A549 (cell line): ENCODE measurements at regions not wholly inside any gene's neighbourhood (a gene's known extent, or its start where the extent isn't known, plus 50 kb on each side); places are given as distances from the start of the nearest gene placed in this dataset.

ENCODE experiments used
- ATAC-seq, 2 experiments: fragments of 200-7000 bp in 1 of 2; fragments of >200 bp in 1 of 2; cut with Nextera tagmentation in 1 of 2; cut with Tn5 transposase in 1 of 2; 3 replicates each; pipeline versions ENCODE4 v1.8.0 to v1.9.1; 2018 to 2020; ENCODE audit warnings: mild to moderate bottlenecking in 1 of 2, moderate library complexity in 1 of 2
- CTCF ChIA-PET: fragments of 300-600 bp; sonication (Branson Sonifier 250); formaldehyde crosslinking; extraction: SDS; loops from one replicate; lab custom pipeline; 2021; ENCODE audit warnings: antibody characterized with exemption, inconsistent platforms; lab: Yijun Ruan, JAX
- POLR2A ChIA-PET: fragments of 350-600 bp; formaldehyde crosslinking; extraction: SDS; loops from one replicate; lab custom pipeline; 2021; ENCODE audit warnings: antibody characterized with exemption, inconsistent platforms; lab: Yijun Ruan, JAX
- DNase-seq, 2 experiments: peaks; one replicate each; pipeline versions ENCODE4 v3.0.0 to v3.0.0-alpha.2; 2011 to 2016; ENCODE audit warnings: low read depth in 1 of 2, low spot score in 1 of 2
- FAIRE-seq: peaks from 2 replicates; lab custom pipeline; 2011; peaks lifted over from hg19 to GRCh38; lab: Jason Lieb, UNC
- H3K27ac ChIP-seq, 2 experiments: fragments of >200 bp; sonication (Bioruptor Twin); formaldehyde crosslinking; 3 replicates each; pipeline ENCODE4 v1.5.1; 2016 to 2017
- H3K4me1 ChIP-seq: fragments of >200 bp; sonication (Bioruptor Twin); formaldehyde crosslinking; 3 replicates; pipeline ENCODE4 v1.6.1; 2016
- H3K4me2 ChIP-seq: fragments of >200 bp; sonication (Bioruptor Twin); formaldehyde crosslinking; 3 replicates; pipeline ENCODE4 v1.6.1; 2016
- H3K4me3 ChIP-seq: fragments of >200 bp; sonication (Bioruptor Twin); formaldehyde crosslinking; 3 replicates; pipeline ENCODE4 v1.5.1; 2016
- H3K9me3 ChIP-seq: fragments of >200 bp; sonication (Bioruptor Twin); formaldehyde crosslinking; 3 replicates; pipeline ENCODE4 v1.6.1; 2016
- EHF ChIP-seq: fragments of 250-450 bp; sonication (Bioruptor Pico); IDR thresholded peaks from 2 replicates; pipeline ENCODE4 v1.5.0; 2020; ENCODE audit warnings: mild to moderate bottlenecking
- ELK1 ChIP-seq: fragments of 150-350 bp; IDR thresholded peaks from 2 replicates; pipeline ENCODE4 v1.6.1; 2014; ENCODE audit warnings: low read depth, mild to moderate bottlenecking, low read length
- FOSL2 ChIP-seq, 2 experiments: fragments of 450-650 bp in 1 of 2; fragments of >200 bp in 1 of 2; sonication (Bioruptor Twin) in 1 of 2; formaldehyde crosslinking; IDR thresholded peaks; 2 replicates each; pipeline versions ENCODE4 v1.5.0 to v1.6.1; 2016 to 2020; ENCODE audit warnings: mild to moderate bottlenecking in 1 of 2, moderate library complexity in 1 of 2
- GATA3 ChIP-seq: IDR thresholded peaks from 2 replicates; pipeline ENCODE4 v1.6.1; 2012; ENCODE audit warnings: borderline replicate concordance
- HEYL ChIP-seq: fragments of 250-450 bp; sonication (Bioruptor Pico); IDR thresholded peaks from 2 replicates; pipeline ENCODE4 v1.8.0; 2021; ENCODE audit warnings: mild to moderate bottlenecking, moderate library complexity
- JUN ChIP-seq, 2 experiments: fragments of >200 bp; sonication (Bioruptor Twin); formaldehyde crosslinking; IDR thresholded peaks; 2 replicates in 1 of 2; 3 replicates in 1 of 2; pipeline ENCODE4 v1.6.1; 2016 to 2017
- KDM5A ChIP-seq: fragments of 200-600 bp; sonication (generic); IDR thresholded peaks from 2 replicates; pipeline ENCODE4 v1.6.1; 2016; ENCODE audit warnings: antibody characterized with exemption, mild to moderate bottlenecking
- MAX ChIP-seq: IDR thresholded peaks from 2 replicates; pipeline ENCODE4 v1.6.1; 2012
- NPAS2 ChIP-seq: fragments of 250-450 bp; sonication (Bioruptor Pico); IDR thresholded peaks from 2 replicates; pipeline ENCODE4 v1.8.0; 2022; ENCODE audit warnings: mild to moderate bottlenecking, moderate library complexity, borderline replicate concordance
- PHF8 ChIP-seq: fragments of 200-600 bp; sonication (generic); IDR thresholded peaks from 2 replicates; pipeline ENCODE4 v1.6.1; 2016; ENCODE audit warnings: low read depth, mild to moderate bottlenecking, antibody characterized with exemption, moderate library complexity, borderline replicate concordance
- POLR2A ChIP-seq: IDR thresholded peaks from 2 replicates; pipeline ENCODE4 v1.6.1; 2012; ENCODE audit warnings: mild to moderate bottlenecking, low read length
- RCOR1 ChIP-seq: fragments of 150-350 bp; IDR thresholded peaks from 2 replicates; pipeline ENCODE4 v1.6.1; 2014; ENCODE audit warnings: antibody characterized with exemption, low read length, low read depth
- RFX5 ChIP-seq: fragments of 450-650 bp; IDR thresholded peaks from 2 replicates; pipeline ENCODE4 v1.7.1; 2014; ENCODE audit warnings: antibody characterized with exemption, mild to moderate bottlenecking, moderate library complexity
- SMC3 ChIP-seq: fragments of >200 bp; sonication (Bioruptor Twin); formaldehyde crosslinking; IDR thresholded peaks from 3 replicates; pipeline ENCODE4 v1.6.1; 2018; ENCODE audit warnings: inconsistent platforms
- SREBF2 ChIP-seq: fragments of 450-650 bp; IDR thresholded peaks from 2 replicates; pipeline ENCODE4 v1.6.1; 2014; ENCODE audit warnings: mild to moderate bottlenecking, moderate library complexity
- TFCP2L1 ChIP-seq: fragments of 250-450 bp; sonication (Bioruptor Pico); IDR thresholded peaks from 2 replicates; pipeline ENCODE4 v1.5.0; 2021; ENCODE audit warnings: mild to moderate bottlenecking
- TP53 ChIP-seq: fragments of 250-450 bp; sonication (Bioruptor Pico); IDR thresholded peaks from 2 replicates; pipeline ENCODE4 v1.5.0; 2021; ENCODE audit warnings: mild to moderate bottlenecking, moderate library complexity
- ZC3H11A ChIP-seq: fragments of 450-650 bp; IDR thresholded peaks from 2 replicates; pipeline ENCODE4 v1.6.1; 2014; ENCODE audit warnings: antibody characterized with exemption, mild to moderate bottlenecking
- WGBS: methylation state at CpG from one replicate; pipeline ENCODE4 v1.1.6; 2017; ENCODE audit errors: missing lambda C conversion rate; 5-methylcytosine and 5-hydroxymethylcytosine counted together

- H3K4me3 ChIP-seq = no peak overlapping the region
- no peak for ATAC-seq
- FAIRE-seq = no peak
- no peak overlapping the region for H3K27ac ChIP-seq
- CTCF ChIA-PET = no interaction called here
- H3K4me2 ChIP-seq = no peak overlapping the region
- no peaks in the 10 kb centered on the region for H3K9me3 ChIP-seq
- WGBS = 19% methylated on average over 5 of the region's 5 CpGs
- DNase-seq = no peak
- no peak for TF ChIP-seq TFCP2L1 (CRISPR knock-in tag)
- no peak for TF ChIP-seq KDM5A
- POLR2A ChIA-PET = no interaction called here
- H3K4me1 ChIP-seq = no peaks in the 10 kb centered on the region
These were observed 144.6 kb upstream of the NFIA start for GRCh38 chr1:60937720-60938119.

- H3K4me3 ChIP-seq = no peak overlapping the region
- ATAC-seq (no peak), FAIRE-seq (no peak), DNase-seq (no peak)
- CTCF ChIA-PET = no interaction called here
- H3K4me2 ChIP-seq = no peak overlapping the region
- 34% methylated on average over 4 of the region's 4 CpGs for WGBS
- POLR2A ChIA-PET = interaction anchor here (0.6 kb wide), 1 partner anchor 96 kb away, joined by 4 read pairs; no protein-coding TSS in a partner anchor
- TF ChIP-seq RFX5 (no peak), RCOR1 (no peak), POLR2A (no peak), TFCP2L1 (CRISPR knock-in tag) (no peak), FOSL2 (IDR thresholded peaks at IDR 0.05) (no peak), FOSL2 (CRISPR knock-in tag; IDR thresholded peaks at IDR 0.05) (no peak), EHF (CRISPR knock-in tag) (no peak), PHF8 (no peak), HEYL (CRISPR knock-in tag) (no peak), ZC3H11A (no peak), SREBF2 (no peak)
- no peaks in the 10 kb centered on the region for H3K9me3 ChIP-seq
- H3K4me1 ChIP-seq = no peaks in the 10 kb centered on the region
- no peak overlapping the region for H3K27ac ChIP-seq
These were observed 145.6 kb upstream of the NFIA start for GRCh38 chr1:60936591-60937342.

GRCh38 chr1:60936163-60936562 is 146.2 kb upstream of the NFIA start:
- DNase-seq = no peak
- ATAC-seq = no peak
- POLR2A ChIA-PET = interaction anchor here (0.6 kb wide), 1 partner anchor 97 kb away, joined by 4 read pairs; no protein-coding TSS in a partner anchor
- no peak overlapping the region for H3K4me2 ChIP-seq
- TF ChIP-seq TP53 (CRISPR knock-in tag) (no peak), GATA3 (no peak), MAX (no peak), FOSL2 (IDR thresholded peaks at IDR 0.05) (no peak), FOSL2 (CRISPR knock-in tag; IDR thresholded peaks at IDR 0.05) (no peak), PHF8 (no peak), ELK1 (no peak), NPAS2 (CRISPR knock-in tag) (no peak), JUN (IDR thresholded peaks at IDR 0.05) (no peak), ZC3H11A (no peak)
- CTCF ChIA-PET = no interaction called here
- H3K9me3 ChIP-seq = no peaks in the 10 kb centered on the region
- WGBS = 10% methylated on average over 3 of the region's 3 CpGs
- no peak overlapping the region for H3K27ac ChIP-seq
- H3K4me1 ChIP-seq = no peaks in the 10 kb centered on the region
- no peak for FAIRE-seq
- no peak overlapping the region for H3K4me3 ChIP-seq

GRCh38 chr1:60935599-60936110 is 146.7 kb upstream of the NFIA start:
- FAIRE-seq = no peak
- Histone ChIP-seq H3K4me3 (no peak overlapping the region), H3K4me1 (no peaks in the 10 kb centered on the region), H3K4me2 (no peak overlapping the region), H3K27ac (no peak overlapping the region), H3K9me3 (no peaks in the 10 kb centered on the region)
- WGBS = 6% methylated on average over 1 of the region's 1 CpG
- TF ChIP-seq TP53 (CRISPR knock-in tag) = no peak
- no peak for TF ChIP-seq MAX
- no peak for TF ChIP-seq RFX5
- no peak for TF ChIP-seq SMC3
- DNase-seq = no peak
- ChIA-PET POLR2A (no interaction called here), CTCF (no interaction called here)
- ATAC-seq = no peak
